ENCODE measurements at regions not wholly inside any gene's neighbourhood (a gene's known extent, or its start where the extent isn't known, plus 50 kb on each side); places are given as distances from the start of the nearest gene placed in this dataset.

- TF ChIP-seq POLR2A (IDR thresholded peaks at IDR 0.05), result no peak
- TF ChIP-seq CTCF (IDR thresholded peaks at IDR 0.05), result no peak
Measured at GRCh38 chr6:74284284-74284683, 588.3 kb downstream of the CD109 start.
